ENCODE measurements at regions not wholly inside any gene's neighbourhood (a gene's known extent, or its start where the extent isn't known, plus 50 kb on each side); places are given as distances from the start of the nearest gene placed in this dataset.

- TF ChIP-seq CTCF (optimal IDR thresholded peaks at IDR 0.05 in 1 of 3, IDR thresholded peaks at IDR 0.05 in 1 of 3, conservative IDR thresholded peaks at IDR 0.05 in 1 of 3; ENCODE audit: extremely low read depth in 1 of 3, insufficient read depth in 2 of 3, low read length in 3 of 3) (no peak), EZH2 (IDR thresholded peaks at IDR 0.05; ENCODE audit: low read length) (no peak)
Measured at GRCh38 chr20:30985386-30985785, 272.1 kb upstream of the DEFB115 start.

Measured in keratinocyte (primary cell).